NCI-H1417 (cell line): ENCODE measurements at regions not wholly inside any gene's neighbourhood (a gene's known extent, or its start where the extent isn't known, plus 50 kb on each side); places are given as distances from the start of the nearest gene placed in this dataset.
"Not testable (repeated sequence)": the region's sequence is repeated elsewhere in the genome, so short reads cannot be mapped to it uniquely, and the experiment has no call there.

Experiments
- DNase-seq, 3 experiments: peaks; one replicate each; lab custom pipeline; 2025; lab: John Stamatoyannopoulos, UW

GRCh38 chr2:61677306-61677705, 139.2 kb upstream of the XPO1 start:
- DNase-seq = no peak

DNA sequence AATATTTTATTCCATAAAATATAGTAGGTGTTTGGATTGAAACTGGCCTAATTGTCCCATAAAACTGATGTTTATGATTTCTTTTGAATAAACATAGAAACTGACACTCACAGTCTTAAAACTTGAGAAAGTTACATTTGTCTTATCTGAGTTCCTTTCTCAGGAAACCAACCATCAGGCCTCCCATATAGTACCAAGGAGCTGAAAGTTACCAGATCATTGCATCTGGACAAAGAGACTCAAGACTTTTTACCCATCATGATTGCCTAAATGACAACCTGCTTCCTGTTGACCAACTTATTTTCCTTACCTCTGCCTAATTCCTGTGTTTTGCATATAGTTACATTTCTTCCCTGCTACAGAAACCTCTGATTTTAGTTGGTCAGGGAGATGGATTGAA, 137.0 kb upstream of the XPO1 start:
- DNase-seq = no peak

GRCh38 chr2:61671561-61672315, 133.6 kb upstream of the XPO1 start:
- peak in 1 of 3 experiments; percentile 28 for DNase-seq

DNA sequence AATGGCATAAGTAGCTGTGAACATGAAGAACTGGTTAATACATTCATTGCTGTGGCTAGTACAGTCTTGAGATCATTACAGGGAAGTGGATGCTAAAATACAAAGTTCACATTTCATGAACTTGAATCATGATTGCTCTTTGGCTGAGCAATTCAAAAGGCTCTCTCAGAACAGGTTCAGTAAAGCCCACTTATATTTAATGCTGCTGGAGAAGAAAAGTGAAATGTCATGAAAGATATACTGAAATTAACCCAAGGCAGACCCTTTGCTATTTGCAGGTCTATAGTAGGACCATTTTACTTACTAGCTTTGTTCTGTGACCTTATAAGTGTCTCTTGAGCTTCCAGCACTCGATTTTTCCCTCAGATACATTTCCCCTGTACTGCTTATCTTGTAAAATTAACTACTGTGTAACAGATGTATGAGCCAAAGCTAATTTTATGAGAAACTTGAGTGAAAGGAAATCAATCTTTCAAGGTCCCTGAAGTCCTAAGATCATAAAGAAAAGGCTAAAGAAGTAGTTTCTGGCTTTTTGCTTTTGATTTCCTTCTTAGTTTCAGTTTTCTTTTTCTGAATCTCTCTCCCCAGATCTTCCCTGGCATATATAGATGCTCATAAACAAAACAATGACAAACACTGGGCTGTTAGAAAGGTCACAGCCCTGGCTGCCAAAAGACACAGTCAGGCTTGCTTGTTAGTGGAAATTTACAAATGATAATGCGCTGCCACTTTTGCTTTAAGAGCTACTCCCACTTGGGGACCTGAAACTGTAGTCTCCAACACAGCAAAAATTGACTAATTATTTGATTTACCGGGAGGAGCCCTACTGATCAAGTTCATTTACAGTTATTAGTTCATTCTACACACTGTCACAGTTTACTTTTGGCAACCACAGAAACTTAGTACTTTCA, 132.7 kb upstream of the XPO1 start:
- peak in 1 of 3 experiments; percentile 48 for DNase-seq

DNA sequence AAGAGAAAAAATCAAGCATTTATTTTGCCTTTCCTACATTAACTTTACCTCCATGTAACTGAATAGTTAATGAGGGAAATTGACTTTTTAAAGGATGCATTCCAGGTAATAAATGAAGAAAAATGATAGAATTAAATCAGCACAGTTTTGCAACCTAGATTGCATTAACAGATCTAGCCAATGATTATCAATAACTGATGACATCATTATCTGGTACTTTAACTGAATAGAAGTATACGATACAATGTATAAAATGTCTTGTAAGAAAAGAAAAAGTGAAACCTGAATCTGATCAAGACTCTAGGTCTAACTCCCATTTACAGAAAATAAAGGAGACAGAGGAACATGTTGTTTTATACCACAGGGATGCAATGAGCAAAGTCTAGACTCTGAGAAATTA, 126.0 kb upstream of the XPO1 start:
- no peak for DNase-seq

- no peak for DNase-seq
These were observed 124.8 kb upstream of the XPO1 start for GRCh38 chr2:61662990-61663389.

GRCh38 chr2:61660511-61661388, 122.6 kb upstream of the XPO1 start:
- DNase-seq = no peak

DNA sequence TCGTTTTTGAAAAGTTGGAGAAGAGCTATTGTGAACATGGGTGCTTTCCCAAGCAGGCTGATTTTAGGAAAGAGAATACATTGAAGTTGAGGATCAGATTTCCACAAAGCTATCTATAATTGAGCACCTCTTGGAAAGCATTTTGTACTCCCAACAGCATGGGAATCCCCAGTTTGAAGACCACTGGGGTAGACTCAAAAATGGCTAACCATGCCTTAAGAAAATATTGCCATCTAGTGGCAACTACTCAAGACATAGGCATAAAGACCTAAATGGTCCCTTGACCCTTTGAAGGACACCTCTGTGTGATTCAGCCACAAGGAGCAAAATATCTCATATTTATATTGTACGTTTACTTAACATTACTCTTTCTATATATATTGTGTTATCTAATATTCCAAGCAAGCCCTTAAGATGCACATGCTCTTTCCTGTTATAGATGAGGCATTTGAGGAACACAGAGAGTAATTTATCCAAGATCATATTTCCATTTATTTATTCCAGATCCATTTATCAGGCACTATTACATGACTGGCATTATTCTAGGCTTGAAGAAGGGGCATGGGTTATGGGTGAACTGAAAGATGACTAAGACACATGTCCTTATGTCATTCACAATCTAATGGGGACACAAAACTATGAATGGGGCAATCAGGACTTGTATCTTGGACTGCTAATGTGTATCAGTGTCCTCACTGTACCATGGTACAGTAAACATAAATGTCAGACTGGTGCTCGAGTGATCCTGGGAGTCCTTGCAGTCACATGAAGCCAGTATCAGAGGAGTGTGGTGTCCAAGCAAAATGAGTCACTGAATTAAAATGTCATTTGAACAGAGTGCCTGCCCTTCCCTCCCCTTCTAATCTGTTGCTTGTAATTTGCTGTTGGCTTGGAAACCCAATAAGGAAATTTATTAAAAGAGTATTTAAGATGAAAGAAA, 121.0 kb upstream of the XPO1 start:
- peak; percentile 10 to 67 (median 36) for DNase-seq

- DNase-seq = not testable (repeated sequence)
These were observed 111.8 kb upstream of the XPO1 start for GRCh38 chr2:61649946-61650345.

GRCh38 chr2:61649021-61649420, 110.9 kb upstream of the XPO1 start:
- no peak for DNase-seq

- no peak for DNase-seq
These were observed 108.9 kb upstream of the XPO1 start for GRCh38 chr2:61647044-61647443.

DNA sequence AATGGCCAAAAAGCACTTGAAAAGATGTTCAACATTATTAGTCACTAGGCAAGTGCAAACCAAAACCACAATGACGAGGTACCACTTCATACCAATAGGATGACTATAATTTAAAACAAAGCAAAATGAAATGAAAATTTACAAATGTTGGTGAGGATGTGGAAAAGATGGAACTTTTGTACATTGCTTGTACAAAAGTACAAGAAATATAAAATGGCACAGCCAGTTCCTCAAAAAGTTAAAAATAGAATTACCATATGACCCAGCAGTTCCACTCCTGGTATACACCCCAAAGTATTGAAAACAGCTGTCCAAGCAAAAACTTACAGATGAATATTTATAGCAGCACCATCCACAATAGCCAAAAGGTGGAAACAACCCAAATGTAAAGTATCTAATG, 107.8 kb upstream of the XPO1 start:
- no peak for DNase-seq

DNA sequence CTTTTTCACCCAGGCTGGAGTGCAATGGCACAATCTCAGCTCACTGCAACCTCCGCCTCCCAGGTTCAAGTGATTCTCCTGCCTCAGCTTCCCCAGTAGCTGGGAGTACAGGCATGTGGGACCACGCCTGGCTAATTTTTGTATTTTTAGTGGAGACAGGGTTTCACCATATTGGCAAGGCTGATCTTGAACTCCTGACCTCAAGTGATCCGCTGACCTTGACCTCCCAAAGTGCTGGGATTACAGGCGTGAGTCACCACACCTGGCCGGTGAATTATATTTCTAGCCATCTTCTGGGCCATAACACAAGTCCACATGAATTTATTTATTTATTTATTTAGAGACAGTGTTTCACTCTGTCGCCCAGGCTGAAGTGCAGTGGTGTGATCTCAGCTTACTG, 105.0 kb upstream of the XPO1 start:
- DNase-seq = not testable (repeated sequence)

GRCh38 chr2:61640406-61640805, 102.2 kb upstream of the XPO1 start:
- no peak for DNase-seq

DNA sequence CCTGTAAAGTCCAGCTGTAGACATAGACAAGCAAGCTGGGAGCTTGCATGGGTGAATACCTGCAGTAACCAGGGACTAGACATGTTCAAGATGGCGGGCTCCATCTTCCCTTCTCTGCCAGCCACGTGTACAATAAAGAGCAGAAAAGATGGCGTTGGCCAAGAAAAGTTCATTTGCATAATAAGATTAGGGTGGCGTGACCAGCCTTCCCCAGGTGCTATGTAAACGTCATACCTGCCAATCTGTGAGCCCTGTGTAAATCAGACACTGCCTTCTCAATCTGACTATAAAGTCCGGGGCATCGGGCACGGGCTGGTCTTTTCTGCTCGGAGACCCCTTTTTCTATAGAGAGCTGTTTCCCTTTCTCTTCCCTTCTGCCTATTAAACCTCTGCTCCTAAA, 101.6 kb upstream of the XPO1 start:
- DNase-seq = no peak

- DNase-seq = no peak
These were observed 98.5 kb upstream of the XPO1 start for GRCh38 chr2:61636686-61637085.

GRCh38 chr2:61634512-61634911, 96.4 kb upstream of the XPO1 start:
- no peak for DNase-seq

- no peak for DNase-seq
These were observed 95.1 kb upstream of the XPO1 start for GRCh38 chr2:61633250-61633649.

DNA sequence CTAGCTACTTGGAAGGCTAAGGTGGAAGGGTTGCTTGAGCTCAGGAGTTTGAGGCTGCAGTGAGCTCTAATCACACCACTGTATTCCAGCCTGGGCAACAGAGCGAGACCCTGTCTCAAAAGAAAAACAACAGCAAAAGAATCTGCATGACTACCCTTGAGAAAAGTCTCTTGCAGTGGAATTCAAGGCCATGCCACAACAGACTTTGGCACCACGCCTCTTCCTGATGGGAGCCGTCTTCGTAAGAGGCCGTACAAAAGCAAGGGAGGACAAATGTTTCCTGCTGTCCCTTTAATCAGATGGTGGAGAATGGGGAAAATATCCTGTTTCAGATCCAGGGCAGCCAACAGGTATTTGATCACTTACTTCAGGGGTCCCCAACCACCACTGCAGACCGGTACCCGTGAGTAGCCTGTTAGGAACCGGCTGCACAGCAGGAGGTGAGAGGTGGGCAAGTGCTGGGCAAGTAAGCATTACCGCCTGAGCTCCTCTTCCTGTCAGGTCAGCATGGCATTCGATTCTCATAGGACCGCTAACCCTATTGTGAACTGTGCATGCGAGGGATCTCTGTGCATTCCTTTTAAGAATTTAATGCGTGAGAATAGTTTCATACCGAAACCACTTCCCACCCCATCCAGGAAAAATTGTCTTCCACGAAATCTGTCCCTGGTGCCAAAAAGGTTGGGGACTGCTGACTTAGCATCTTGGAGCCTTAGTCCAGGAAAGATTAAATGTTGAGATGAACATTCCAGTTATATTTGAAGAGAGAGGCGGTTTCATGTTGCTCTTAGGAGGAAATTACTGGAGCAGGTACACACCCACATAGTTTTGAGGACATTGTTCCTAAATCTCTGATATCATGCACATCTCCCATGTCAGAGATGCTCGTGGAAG, 94.4 kb upstream of the XPO1 start:
- DNase-seq = no peak

GRCh38 chr2:61631321-61631720, 93.2 kb upstream of the XPO1 start:
- DNase-seq = no peak
